Sigmoid colon (tissue), 6 donors: ENCODE measurements at regions not wholly inside any gene's neighbourhood (a gene's known extent, or its start where the extent isn't known, plus 50 kb on each side); places are given as distances from the start of the nearest gene placed in this dataset.
"Not testable (repeated sequence)": the region's sequence is repeated elsewhere in the genome, so short reads cannot be mapped to it uniquely, and the experiment has no call there.

Experiments
- DNase-seq: peaks from one replicate; pipeline ENCODE4 v3.0.0-alpha.2; 2019
- H3K27ac ChIP-seq, 4 donors: fragments of 200-600 bp; sonication (generic); one replicate each; pipeline ENCODE4 v1.5.1; 2016 to 2019; ENCODE audit warnings: mild to moderate bottlenecking in 1 of 4
- H3K27me3 ChIP-seq, 3 donors: fragments of 200-600 bp; sonication (generic); one replicate each; pipeline ENCODE4 v1.5.1; 2019; ENCODE audit warnings: mild to moderate bottlenecking in 1 of 3
- H3K36me3 ChIP-seq, 4 donors: fragments of 200-600 bp; sonication (generic); one replicate each; pipeline ENCODE4 v1.5.1; 2016 to 2019
- H3K4me1 ChIP-seq, 4 donors: fragments of 200-600 bp; sonication (generic); one replicate each; pipeline ENCODE4 v1.5.1; 2017 to 2019
- H3K4me3 ChIP-seq, 4 donors: fragments of 200-600 bp; sonication (generic); one replicate each; pipeline ENCODE4 v1.5.1; 2017 to 2019; ENCODE audit warnings: mild to moderate bottlenecking in 2 of 4, moderate library complexity in 1 of 4
- H3K9me3 ChIP-seq, 4 donors: fragments of 200-600 bp in 3 of 4; sonication (generic) in 3 of 4; one replicate each; pipeline versions ENCODE4 v1.5.1 to v1.6.1; 2013 to 2019
- EP300 ChIP-seq, 4 donors: sonication (generic); formaldehyde crosslinking; IDR thresholded peaks; one replicate each; pipeline ENCODE4 v1.6.1; 2017; ENCODE audit warnings: antibody characterized with exemption in 4 of 4
- POLR2A ChIP-seq, 2 donors: fragments of 450-650 bp; IDR thresholded peaks; one replicate each; pipeline ENCODE4 v1.6.1; 2016; ENCODE audit warnings: antibody characterized with exemption in 2 of 2, mild to moderate bottlenecking in 2 of 2, moderate library complexity in 2 of 2
- POLR2AphosphoS5 ChIP-seq, 4 donors: sonication (generic); formaldehyde crosslinking; IDR thresholded peaks; one replicate each; pipeline ENCODE4 v1.6.1; 2017; ENCODE audit warnings: antibody characterized with exemption in 4 of 4
- WGBS, 2 donors: extraction: QIAGEN DNeasy Blood & Tissue Kit; methylation state at CpG; one replicate each; pipeline ENCODE4 v1.1.7; 2013; 5-methylcytosine and 5-hydroxymethylcytosine counted together
- intact Hi-C: fragments of 100-400 bp; cut with DNase I; formaldehyde crosslinking; loops from one replicate; pipeline ENCODE4 v1.15.1; 2023
- TF ChIP-seq, protein P1 (sequence below), 4 experiments: fragments of 450-650 bp in 3 of 4; fragments of 200-600 bp in 1 of 4; IDR thresholded peaks; one replicate each; pipeline ENCODE4 v1.5.1; 2016 to 2019; ENCODE audit warnings: antibody characterized with exemption in 4 of 4, mild to moderate bottlenecking in 3 of 4, moderate library complexity in 2 of 4
- donor health status: healthy with polysubstance abuse.
- donor health status: healthy.

- no peak overlapping the region for H3K4me3 ChIP-seq
- TF ChIP-seq EP300 (IDR thresholded peaks at IDR 0.05) (no peak), POLR2AphosphoS5 (IDR thresholded peaks at IDR 0.05) (no peak), POLR2A (IDR thresholded peaks at IDR 0.05) (no peak)
- TF ChIP-seq, protein P1, sequence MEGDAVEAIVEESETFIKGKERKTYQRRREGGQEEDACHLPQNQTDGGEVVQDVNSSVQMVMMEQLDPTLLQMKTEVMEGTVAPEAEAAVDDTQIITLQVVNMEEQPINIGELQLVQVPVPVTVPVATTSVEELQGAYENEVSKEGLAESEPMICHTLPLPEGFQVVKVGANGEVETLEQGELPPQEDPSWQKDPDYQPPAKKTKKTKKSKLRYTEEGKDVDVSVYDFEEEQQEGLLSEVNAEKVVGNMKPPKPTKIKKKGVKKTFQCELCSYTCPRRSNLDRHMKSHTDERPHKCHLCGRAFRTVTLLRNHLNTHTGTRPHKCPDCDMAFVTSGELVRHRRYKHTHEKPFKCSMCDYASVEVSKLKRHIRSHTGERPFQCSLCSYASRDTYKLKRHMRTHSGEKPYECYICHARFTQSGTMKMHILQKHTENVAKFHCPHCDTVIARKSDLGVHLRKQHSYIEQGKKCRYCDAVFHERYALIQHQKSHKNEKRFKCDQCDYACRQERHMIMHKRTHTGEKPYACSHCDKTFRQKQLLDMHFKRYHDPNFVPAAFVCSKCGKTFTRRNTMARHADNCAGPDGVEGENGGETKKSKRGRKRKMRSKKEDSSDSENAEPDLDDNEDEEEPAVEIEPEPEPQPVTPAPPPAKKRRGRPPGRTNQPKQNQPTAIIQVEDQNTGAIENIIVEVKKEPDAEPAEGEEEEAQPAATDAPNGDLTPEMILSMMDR (IDR thresholded peaks at IDR 0.05) = no peak
- intact Hi-C loops = no loop called here
- 84 to 86% methylated on average over 4 of the region's 4 CpGs for WGBS, 2 donors
- DNase-seq = no peak
- no peaks in the 10 kb centered on the region for H3K4me1 ChIP-seq
- H3K27ac ChIP-seq = no peak overlapping the region
- no peaks in the 10 kb centered on the region for H3K9me3 ChIP-seq
- H3K36me3 ChIP-seq = no peaks in the 10 kb centered on the region
- H3K27me3 ChIP-seq = no peaks in the 10 kb centered on the region
Measured at GRCh38 chr4:11070813-11071212, 357.9 kb downstream of the HS3ST1 start.

GRCh38 chr4:11069581-11070211, 359.0 kb downstream of the HS3ST1 start:
- 58 to 59% methylated on average over 2 of the region's 2 CpGs for WGBS, 2 donors
- H3K27ac ChIP-seq = no peak overlapping the region
- H3K27me3 ChIP-seq = no peaks in the 10 kb centered on the region
- no peaks in the 10 kb centered on the region for H3K4me1 ChIP-seq
- intact Hi-C loops = no loop called here
- DNase-seq = no peak
- no peak overlapping the region for H3K4me3 ChIP-seq
- no peaks in the 10 kb centered on the region for H3K9me3 ChIP-seq
- no peaks in the 10 kb centered on the region for H3K36me3 ChIP-seq
- TF ChIP-seq, protein P1 (IDR thresholded peaks at IDR 0.05) = no peak
- TF ChIP-seq POLR2AphosphoS5 (IDR thresholded peaks at IDR 0.05) (no peak), POLR2A (IDR thresholded peaks at IDR 0.05) (no peak), EP300 (IDR thresholded peaks at IDR 0.05) (no peak)

DNA sequence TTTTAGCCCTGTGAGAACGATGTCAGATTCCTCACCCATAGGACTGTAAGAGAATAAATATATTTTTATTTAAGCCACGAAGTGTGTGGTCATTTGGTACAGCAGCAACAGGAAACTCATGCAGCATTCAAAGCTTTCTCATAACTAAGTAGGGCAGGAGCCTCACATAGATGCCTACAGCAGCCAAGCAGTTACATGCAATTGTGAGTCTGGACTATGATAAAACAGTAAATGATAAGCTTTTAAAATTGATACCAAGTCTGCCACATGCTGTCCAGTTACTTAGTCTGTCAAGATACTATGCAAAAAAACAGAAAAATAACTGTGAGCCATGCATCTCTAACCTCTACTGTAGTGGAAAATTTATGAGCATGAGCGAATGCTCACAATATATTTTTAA, 359.6 kb downstream of the HS3ST1 start:
- WGBS, 2 donors = 55 to 79% methylated on average over 3 of the region's 3 CpGs
- intact Hi-C loops = no loop called here
- H3K36me3 ChIP-seq = no peaks in the 10 kb centered on the region
- no peak for DNase-seq
- H3K4me3 ChIP-seq = no peak overlapping the region
- no peaks in the 10 kb centered on the region for H3K4me1 ChIP-seq
- TF ChIP-seq POLR2A (IDR thresholded peaks at IDR 0.05) (no peak), POLR2AphosphoS5 (IDR thresholded peaks at IDR 0.05) (no peak), EP300 (IDR thresholded peaks at IDR 0.05) (no peak)
- TF ChIP-seq, protein P1 (IDR thresholded peaks at IDR 0.05) = no peak
- H3K27ac ChIP-seq = no peak overlapping the region
- H3K9me3 ChIP-seq = no peaks in the 10 kb centered on the region
- no peaks in the 10 kb centered on the region for H3K27me3 ChIP-seq

DNA sequence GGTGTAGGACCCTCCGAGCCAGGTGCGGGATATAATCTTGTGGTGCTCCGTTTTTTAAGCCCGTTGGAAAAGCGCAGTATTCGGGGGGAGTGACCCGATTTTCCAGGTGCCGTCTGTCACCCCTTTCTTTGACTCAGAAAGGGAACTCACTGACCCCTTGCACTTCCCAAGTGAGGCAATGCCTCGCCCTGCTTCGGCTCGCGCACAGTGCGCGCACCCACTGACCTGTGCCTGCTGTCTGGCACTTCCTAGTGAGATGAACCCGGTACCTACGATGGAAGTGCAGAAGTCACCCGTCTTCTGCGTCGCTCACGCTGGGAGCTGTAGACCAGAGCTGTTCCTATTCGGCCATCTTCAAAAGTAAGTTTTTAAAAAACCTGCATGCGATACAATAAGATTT, 362.1 kb downstream of the HS3ST1 start:
- H3K36me3 ChIP-seq, H3K27me3 ChIP-seq, H3K4me3 ChIP-seq, DNase-seq, intact Hi-C loops, H3K4me1 ChIP-seq, H3K9me3 ChIP-seq, H3K27ac ChIP-seq: not testable (repeated sequence)
- 92 to 96% methylated on average over 22 of the region's 22 CpGs for WGBS, 2 donors

DNA sequence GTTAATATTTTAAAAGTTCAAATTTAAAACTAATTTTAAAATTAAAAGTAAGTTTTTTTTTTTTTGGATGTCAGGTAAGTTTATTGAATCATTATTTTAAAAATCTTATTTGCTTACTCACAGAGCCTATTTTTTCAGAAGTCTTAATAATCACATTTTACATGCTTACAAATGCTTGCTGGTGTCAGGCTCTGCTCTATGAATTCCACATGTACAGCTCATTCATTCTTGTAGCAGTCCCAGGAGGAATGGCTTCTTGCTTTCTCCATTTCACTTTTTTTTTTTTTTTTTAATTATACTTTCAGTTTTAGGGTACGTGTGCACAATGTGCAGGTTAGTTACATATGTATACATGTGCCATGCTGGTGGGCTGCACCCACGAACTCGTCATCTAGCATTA, 368.1 kb downstream of the HS3ST1 start:
- 91 to 99% methylated on average over 3 of the region's 3 CpGs for WGBS, 2 donors
- DNase-seq, H3K36me3 ChIP-seq, H3K27ac ChIP-seq, H3K4me3 ChIP-seq, H3K4me1 ChIP-seq, intact Hi-C loops, H3K9me3 ChIP-seq, H3K27me3 ChIP-seq: not testable (repeated sequence)

- DNase-seq, H3K27me3 ChIP-seq, H3K4me1 ChIP-seq, intact Hi-C loops, H3K9me3 ChIP-seq, H3K4me3 ChIP-seq, H3K27ac ChIP-seq, H3K36me3 ChIP-seq: not testable (repeated sequence)
- WGBS, 2 donors = 93 to 97% methylated on average over 7 of the region's 7 CpGs
Measured at GRCh38 chr4:11054937-11055336, 370.4 kb upstream of the CLNK start.
